ENCODE measurements at regions not wholly inside any gene's neighbourhood (a gene's known extent, or its start where the extent isn't known, plus 50 kb on each side); places are given as distances from the start of the nearest gene placed in this dataset.

GRCh38 chr10:28986117-28986792 lies 302.6 kb upstream of the LYZL1 start:
- no peaks in the 10 kb centered on the region for H3K36me3 ChIP-seq
- H3K4me3 ChIP-seq = no peak overlapping the region
- no peak for TF ChIP-seq POLR2A (IDR thresholded peaks at IDR 0.05)
- no peak for TF ChIP-seq POLR2AphosphoS5 (IDR thresholded peaks at IDR 0.05; ENCODE audit: insufficient read depth in 1 of 2, low read depth in 1 of 2)
- no peak for TF ChIP-seq CTCF (IDR thresholded peaks at IDR 0.05)
- H3K9me3 ChIP-seq = no peaks in the 10 kb centered on the region
- no peaks in the 10 kb centered on the region for H3K27me3 ChIP-seq
- no peak for DNase-seq (ENCODE audit: extremely low spot score in 2 of 2)
- peaks cover 9% of the 10 kb centered on the region for H3K4me1 ChIP-seq
- intact Hi-C loops (cut with DNase I) = loop anchor here (10.0 kb wide), 1 partner anchor 311 kb away; the partner anchor contains the start of gene BAMBI
- no peak overlapping the region for H3K27ac ChIP-seq

- no peak for DNase-seq (ENCODE audit: extremely low spot score in 2 of 2)
- H3K27ac ChIP-seq = no peak overlapping the region
- peaks cover 9% of the 10 kb centered on the region for H3K4me1 ChIP-seq
- no peaks in the 10 kb centered on the region for H3K9me3 ChIP-seq
- H3K36me3 ChIP-seq = no peaks in the 10 kb centered on the region
- no peak overlapping the region for H3K4me3 ChIP-seq
- intact Hi-C loops (cut with DNase I) = loop anchor here (10.0 kb wide), 1 partner anchor 312 kb away; the partner anchor contains the start of gene BAMBI
- TF ChIP-seq POLR2AphosphoS5 (IDR thresholded peaks at IDR 0.05; ENCODE audit: insufficient read depth in 1 of 2, low read depth in 1 of 2) = no peak
- no peak for TF ChIP-seq CTCF (IDR thresholded peaks at IDR 0.05)
- no peak for TF ChIP-seq POLR2A (IDR thresholded peaks at IDR 0.05)
- H3K27me3 ChIP-seq = no peaks in the 10 kb centered on the region
These were observed 302.0 kb upstream of the LYZL1 start for GRCh38 chr10:28986856-28987255.

GRCh38 chr10:28987555-28988320 lies 301.1 kb upstream of the LYZL1 start:
- Histone ChIP-seq H3K27me3 (no peaks in the 10 kb centered on the region), H3K4me3 (no peak overlapping the region), H3K4me1 (peaks cover 9% of the 10 kb centered on the region), H3K36me3 (no peaks in the 10 kb centered on the region), H3K27ac (no peak overlapping the region), H3K9me3 (no peaks in the 10 kb centered on the region)
- intact Hi-C loops (cut with DNase I) = loop anchor here (10.0 kb wide), 1 partner anchor 313 kb away; the partner anchor contains the start of gene BAMBI
- no peak for DNase-seq (ENCODE audit: extremely low spot score in 2 of 2)
- no peak for TF ChIP-seq POLR2AphosphoS5 (IDR thresholded peaks at IDR 0.05; ENCODE audit: insufficient read depth in 1 of 2, low read depth in 1 of 2)
- TF ChIP-seq CTCF (IDR thresholded peaks at IDR 0.05) = no peak
- no peak for TF ChIP-seq POLR2A (IDR thresholded peaks at IDR 0.05)

- peaks cover 8% of the 10 kb centered on the region for H3K4me1 ChIP-seq
These were observed 299.9 kb upstream of the LYZL1 start for GRCh38 chr10:28988980-28989379.

More at GRCh38 chr10:28988980-28989379, 299.9 kb upstream of the LYZL1 start:
- DNase-seq (ENCODE audit: extremely low spot score in 2 of 2) = no peak
- Histone ChIP-seq H3K36me3 (no peaks in the 10 kb centered on the region), H3K27ac (no peak overlapping the region), H3K27me3 (no peaks in the 10 kb centered on the region), H3K4me3 (no peak overlapping the region), H3K9me3 (no peaks in the 10 kb centered on the region)
- intact Hi-C loops (cut with DNase I) = loop anchor here (10.0 kb wide), 1 partner anchor 314 kb away; the partner anchor contains the start of gene BAMBI
- TF ChIP-seq POLR2A (IDR thresholded peaks at IDR 0.05) (no peak), CTCF (IDR thresholded peaks at IDR 0.05) (no peak), POLR2AphosphoS5 (IDR thresholded peaks at IDR 0.05; ENCODE audit: insufficient read depth in 1 of 2, low read depth in 1 of 2) (no peak)
